Hematopoietic multipotent progenitor cell treated with erythropoietin and hydrocortisone succinate and interleukin-3 and kit ligand, for 6 days (in vitro differentiated cells): ENCODE measurements at regions not wholly inside any gene's neighbourhood (a gene's known extent, or its start where the extent isn't known, plus 50 kb on each side); places are given as distances from the start of the nearest gene placed in this dataset.

ENCODE experiments used
- DNase-seq: peaks from one replicate; pipeline ENCODE4 v3.0.0-alpha.2; 2015

- no peak for DNase-seq
Observed at GRCh38 chr9:134987906-134988700, 70.4 kb upstream of the FCN1 start.

DNA sequence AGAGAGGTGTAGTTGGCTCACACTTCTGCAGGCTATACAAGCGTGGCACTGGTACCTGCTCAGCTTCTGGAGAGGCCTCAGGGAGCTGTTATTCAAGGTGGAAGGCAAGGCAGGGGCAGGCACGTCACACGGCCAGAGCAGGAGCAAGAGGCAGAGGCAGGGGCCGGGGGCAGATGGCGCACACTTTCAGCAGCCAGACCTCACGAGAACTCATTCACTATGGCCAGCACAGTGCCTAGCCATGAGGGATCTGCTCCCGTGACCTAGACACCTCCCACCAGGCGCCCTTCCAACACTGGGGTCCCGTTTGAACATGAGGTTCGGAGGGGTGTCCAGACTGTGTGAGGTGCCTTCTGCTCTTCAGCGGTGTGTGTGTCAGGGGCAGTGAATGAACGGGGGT lies 71.0 kb upstream of the FCN1 start:
- no peak for DNase-seq

DNA sequence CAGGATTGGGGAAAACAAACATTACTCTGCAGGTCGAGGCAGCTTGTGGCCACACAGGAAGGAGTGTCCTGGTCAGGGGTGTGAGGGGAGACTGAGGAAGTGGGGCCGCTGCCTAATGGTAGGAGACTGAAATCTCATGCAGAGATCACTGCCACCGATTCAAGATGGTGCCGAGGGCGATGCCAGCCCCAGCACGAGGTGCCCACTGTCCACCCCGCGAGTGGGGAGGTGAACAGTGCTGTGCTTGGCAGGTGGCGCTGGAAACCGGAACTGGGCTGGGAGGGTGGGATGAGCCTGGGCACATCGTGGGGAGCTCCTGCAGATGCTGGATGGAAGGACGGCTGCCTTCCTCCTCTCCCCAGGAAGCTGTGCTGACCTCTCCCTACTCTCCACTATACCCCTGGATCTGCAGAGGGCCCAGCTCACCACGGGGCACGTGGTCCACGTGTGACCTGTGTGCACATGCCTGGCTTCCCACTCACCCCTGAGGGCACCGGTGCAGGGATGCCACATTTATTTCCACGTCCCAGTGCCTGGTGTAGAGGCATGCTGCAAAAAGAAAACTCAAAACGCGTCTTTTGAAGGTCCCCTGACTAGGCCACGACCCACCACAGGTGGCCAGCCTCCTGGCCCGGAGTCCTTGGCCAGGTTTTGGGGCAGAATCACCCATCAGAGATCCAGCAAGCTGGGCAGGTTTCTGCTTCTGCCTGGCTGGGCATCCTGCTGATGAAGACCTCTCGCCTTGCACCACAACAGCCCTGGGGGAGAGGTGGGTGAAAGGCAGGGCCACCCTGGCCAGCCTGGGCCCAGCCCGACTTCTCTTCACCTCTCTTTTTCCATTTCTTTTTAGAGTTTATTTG lies 71.7 kb upstream of the FCN1 start:
- no peak for DNase-seq

GRCh38 chr9:134991808-134992754 lies 74.4 kb upstream of the FCN1 start:
- DNase-seq, result no peak

- no peak for DNase-seq
Observed at GRCh38 chr9:134992755-134993124, 75.0 kb upstream of the FCN1 start.

DNA sequence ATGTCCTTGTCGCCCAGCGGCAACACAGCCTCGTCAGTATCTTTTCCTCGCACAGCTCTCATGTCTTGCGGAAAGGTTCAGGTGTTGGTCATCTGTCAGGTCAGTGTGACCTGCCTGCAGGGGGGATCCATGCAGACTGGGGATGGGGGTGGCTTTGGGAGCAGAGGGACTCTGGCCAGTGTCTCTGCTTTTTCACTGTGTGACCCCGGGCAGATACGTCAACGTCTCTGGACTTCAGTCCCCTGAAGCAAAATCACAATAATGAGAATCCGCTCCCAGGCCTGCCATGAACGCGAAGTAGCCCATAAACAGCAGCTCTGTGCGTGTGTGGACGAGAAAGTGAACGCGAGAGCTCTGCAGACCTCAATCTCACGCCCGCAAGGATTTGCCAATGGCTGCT lies 75.7 kb upstream of the FCN1 start:
- DNase-seq, result no peak

DNA sequence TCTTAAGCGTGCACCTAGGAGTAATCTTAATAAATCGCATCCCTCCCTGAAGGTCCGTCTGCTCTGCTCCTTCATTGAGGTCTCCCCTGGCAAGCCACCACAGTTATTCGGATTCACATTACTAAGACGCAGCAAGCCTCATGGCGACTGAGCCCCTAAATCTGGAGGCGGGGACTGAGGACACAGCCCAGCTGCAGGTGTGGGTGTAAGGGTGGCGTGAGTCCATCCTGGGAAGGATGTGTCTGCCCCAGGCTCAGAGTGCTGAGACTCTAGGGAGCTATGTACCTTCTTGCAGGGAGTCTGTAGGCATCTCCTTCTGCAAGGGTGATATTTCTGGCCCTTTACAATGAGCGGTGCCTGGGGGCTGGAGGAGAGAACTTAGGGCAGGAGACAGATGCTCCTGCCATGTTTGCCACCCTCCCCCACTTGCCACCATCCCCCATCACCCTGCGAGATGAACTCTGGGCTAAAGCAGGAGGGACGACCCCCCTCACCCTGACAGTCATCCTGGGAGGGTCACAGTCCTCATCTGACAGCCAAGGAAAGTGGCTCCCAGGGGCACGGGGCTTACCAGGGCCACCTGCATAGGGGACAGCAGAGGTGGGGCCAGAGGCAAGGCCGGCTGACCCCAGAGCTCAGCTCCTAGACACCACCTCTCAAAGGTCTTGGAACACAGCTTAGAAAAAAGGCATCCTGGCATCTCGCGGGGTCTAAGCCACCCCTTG lies 76.4 kb upstream of the FCN1 start:
- DNase-seq, result no peak

DNA sequence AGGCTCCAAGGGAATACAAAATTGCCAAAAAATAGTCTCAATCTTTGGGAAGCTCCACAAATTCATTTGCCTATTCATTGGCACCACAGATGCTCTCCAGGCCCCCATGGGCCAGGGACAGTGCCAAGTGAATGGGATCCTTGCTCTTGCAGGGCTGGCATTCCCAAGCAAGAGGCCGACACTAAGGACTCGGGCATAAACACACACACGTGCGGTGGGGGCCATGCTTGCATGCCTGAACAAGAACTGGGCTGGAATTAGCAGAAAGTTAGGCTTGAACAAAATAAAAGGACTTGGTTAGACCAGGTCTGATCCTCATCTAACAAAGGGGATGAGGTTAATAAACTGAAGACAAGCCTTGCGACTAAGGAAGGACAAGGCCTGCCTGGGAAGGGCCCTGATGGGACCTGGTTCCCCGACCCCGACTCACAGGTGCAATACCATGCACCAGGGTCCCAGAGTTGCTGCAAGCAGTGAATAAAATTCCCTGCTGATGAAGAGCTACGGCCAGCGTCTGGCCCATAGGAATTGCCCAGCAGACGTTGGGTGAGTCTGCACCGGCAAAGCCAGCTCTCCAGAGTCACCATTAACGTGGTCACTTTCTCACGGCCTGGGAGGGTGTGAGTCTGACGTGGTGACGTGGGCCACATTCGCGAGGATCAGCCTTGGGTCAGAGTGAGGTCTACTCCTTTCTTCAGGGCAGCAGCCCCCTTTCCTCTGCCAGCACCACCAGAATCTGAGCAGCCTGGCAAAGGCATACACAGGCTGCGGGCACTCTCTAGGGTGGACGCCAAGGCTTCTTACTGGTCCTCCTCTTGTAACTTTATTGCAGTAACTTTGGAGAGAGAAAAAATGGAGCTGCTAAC lies 77.4 kb upstream of the FCN1 start:
- no peak for DNase-seq

DNA sequence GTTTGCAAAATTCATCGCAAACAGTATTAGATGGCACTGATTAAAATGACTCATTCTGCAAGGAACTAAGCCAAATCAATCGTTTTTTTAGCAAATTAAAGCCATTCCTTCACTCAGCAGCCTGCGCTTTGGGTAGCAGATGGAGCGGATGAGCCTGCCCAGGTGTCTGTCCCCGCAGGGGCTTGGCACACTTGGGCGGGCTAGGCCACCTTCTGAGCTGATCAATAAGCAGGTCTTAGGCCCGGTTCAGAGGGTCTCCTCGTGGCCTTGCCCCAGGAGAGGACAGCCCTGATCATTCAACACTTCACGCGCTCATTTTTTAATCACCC lies 78.0 kb upstream of the FCN1 start:
- no peak for DNase-seq

- DNase-seq, result no peak
Observed at GRCh38 chr9:134996591-134997530, 79.1 kb upstream of the FCN1 start.

GRCh38 chr9:135000647-135001245 lies 83.0 kb upstream of the FCN1 start:
- no peak for DNase-seq

- DNase-seq, result no peak
Observed at GRCh38 chr9:135001526-135001925, 83.8 kb upstream of the FCN1 start.

DNA sequence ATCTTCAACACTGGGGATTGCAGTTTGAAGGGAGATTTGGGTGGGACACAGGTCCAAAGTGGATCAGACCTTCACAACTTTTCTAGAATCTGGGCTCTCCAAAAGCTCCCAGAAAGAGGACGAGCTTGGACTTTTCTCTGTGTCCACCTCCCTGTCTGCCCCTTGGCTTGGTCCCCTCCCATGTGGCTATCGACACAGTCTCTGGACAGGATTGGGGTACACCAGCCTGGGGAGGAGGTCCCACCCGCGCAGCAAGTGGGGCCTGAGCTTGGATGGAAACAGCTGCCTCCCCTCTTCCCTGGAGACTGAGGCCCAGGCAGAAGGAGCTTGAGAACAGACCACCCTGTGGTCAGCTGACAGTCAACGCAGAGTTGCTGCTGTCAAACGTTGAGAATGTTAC lies 84.6 kb upstream of the FCN1 start:
- no peak for DNase-seq

DNA sequence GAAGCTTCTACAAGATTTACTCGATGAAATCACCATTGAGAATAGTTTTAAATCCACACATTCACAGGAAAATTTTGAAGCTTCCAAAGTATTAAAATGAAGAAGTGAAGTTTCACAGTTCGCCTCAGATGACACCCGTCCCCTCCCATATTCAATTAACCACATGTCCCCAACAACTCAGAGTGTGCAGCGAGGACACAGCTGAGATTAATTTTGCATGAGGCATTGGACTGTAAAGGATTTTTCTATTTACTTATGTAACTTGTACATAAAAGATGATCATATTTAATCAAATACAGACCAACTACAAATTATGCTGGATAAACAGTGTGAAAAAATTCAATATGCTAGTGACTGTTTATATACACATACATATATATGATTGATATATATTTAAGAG lies 84.7 kb upstream of the OLFM1 start:
- DNase-seq, result no peak

DNA sequence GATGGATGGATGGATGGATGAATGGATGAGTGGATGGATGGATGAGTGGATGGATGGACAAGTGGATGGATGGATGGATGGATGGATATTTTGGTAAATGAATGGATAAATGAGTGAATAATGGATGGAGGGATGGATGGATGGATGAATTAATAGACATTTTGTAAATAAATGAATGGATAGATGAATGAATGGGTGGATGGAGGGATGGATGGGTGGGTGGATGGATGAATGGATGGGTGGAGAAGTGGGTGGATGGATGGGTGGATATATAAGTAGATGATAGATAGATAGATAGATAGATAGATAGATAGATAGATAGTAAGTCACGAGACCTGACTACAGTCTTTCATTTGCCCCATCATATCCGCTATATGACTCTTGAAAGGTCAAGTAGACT lies 82.7 kb upstream of the OLFM1 start:
- DNase-seq, result no peak

GRCh38 chr9:135006911-135007570 lies 80.4 kb upstream of the OLFM1 start:
- DNase-seq, result no peak

GRCh38 chr9:135007601-135008000 lies 79.9 kb upstream of the OLFM1 start:
- no peak for DNase-seq

DNA sequence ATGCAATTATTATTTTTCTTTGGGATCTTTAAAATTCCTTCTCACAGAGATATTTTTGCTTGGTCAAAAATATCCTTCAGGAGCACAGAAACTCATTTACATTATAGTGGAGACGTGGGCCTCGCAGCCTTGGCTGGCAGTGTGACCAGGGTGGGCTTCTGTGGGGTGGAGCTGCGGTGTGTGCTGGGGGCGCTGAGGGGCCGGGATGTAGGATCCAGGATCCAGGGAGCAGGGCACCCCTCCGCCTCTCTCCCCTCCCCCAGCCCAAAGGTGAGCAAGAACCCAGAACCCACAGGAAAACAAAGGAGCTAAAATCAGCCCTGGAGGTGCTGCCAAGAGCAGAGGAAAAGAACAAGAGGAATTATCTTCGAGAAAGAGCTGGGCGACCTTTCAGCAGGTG lies 79.1 kb upstream of the OLFM1 start:
- no peak for DNase-seq

DNA sequence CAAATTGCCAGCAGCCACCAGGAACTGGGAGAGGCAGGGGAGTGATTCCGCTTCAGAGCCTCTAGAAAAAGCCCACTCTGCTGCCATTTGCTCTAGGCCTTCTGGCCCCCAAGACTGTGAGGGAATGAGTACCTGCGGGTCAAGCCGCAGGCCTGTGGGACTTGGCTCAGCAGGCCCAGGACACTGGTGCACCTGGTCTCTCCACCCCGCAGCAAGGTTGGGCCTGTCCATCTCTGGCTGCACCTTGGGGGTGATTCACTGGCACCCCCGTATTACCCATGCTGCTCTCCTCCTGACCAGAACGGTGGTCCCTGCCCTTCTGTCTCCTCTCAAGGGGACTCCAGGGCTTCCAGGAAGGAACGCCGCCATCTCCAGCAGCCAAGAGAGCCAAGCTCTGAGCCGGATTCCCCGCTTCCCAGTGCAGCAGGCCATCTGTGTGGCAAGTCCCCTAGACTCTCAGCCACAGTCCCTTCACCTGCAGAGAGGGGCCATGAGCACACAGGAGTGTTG lies 78.4 kb upstream of the OLFM1 start:
- no peak for DNase-seq
